Osteoblast (primary cell): ENCODE measurements at regions not wholly inside any gene's neighbourhood (a gene's known extent, or its start where the extent isn't known, plus 50 kb on each side); places are given as distances from the start of the nearest gene placed in this dataset.

Experiments used
- DNase-seq: peaks from one replicate; pipeline ENCODE4 v3.0.0; 2011; ENCODE audit warnings: low spot score, mixed read lengths; ENCODE audit not compliant: insufficient read length; ENCODE audit errors: missing footprints
- H2AFZ ChIP-seq: 2 replicates; pipeline ENCODE4 v1.6.0; 2011; ENCODE audit warnings: mild to moderate bottlenecking, low read length
- H3K27ac ChIP-seq: 2 replicates; pipeline ENCODE4 v1.5.1; 2011; ENCODE audit warnings: mild to moderate bottlenecking, low read depth, low read length, moderate library complexity
- H3K27me3 ChIP-seq: 2 replicates; pipeline ENCODE4 v1.6.0; 2012; ENCODE audit warnings: mild to moderate bottlenecking, control low read depth, inconsistent platforms, low read length, moderate library complexity; ENCODE audit not compliant: insufficient read depth
- H3K36me3 ChIP-seq: 2 replicates; pipeline ENCODE4 v1.5.1; 2011; ENCODE audit warnings: mild to moderate bottlenecking, low read length, control low read depth, moderate library complexity; ENCODE audit not compliant: insufficient read depth
- H3K4me1 ChIP-seq: 2 replicates; pipeline ENCODE4 v1.5.1; 2011; ENCODE audit warnings: mild to moderate bottlenecking, low read length, control low read depth, moderate library complexity; ENCODE audit not compliant: insufficient read depth
- H3K4me2 ChIP-seq: 2 replicates; pipeline ENCODE4 v1.6.0; 2011; ENCODE audit warnings: mild to moderate bottlenecking, low read length; ENCODE audit not compliant: insufficient read depth
- H3K4me3 ChIP-seq: fragments of 200-600 bp; sonication (generic); 3 replicates; pipeline ENCODE4 v1.5.1; 2012; ENCODE audit warnings: mild to moderate bottlenecking, low read length, inconsistent platforms; ENCODE audit not compliant: insufficient read depth
- H3K79me2 ChIP-seq: 2 replicates; pipeline ENCODE4 v1.6.0; 2012; ENCODE audit warnings: mild to moderate bottlenecking, low read length, control low read depth, inconsistent platforms; ENCODE audit not compliant: insufficient read depth
- H3K9me3 ChIP-seq: 2 replicates; pipeline ENCODE4 v1.5.1; 2011; ENCODE audit warnings: low read depth, low read length, control low read depth
- H4K20me1 ChIP-seq: 2 replicates; pipeline ENCODE4 v1.6.0; 2012; ENCODE audit warnings: mild to moderate bottlenecking, low read length, control low read depth; ENCODE audit not compliant: insufficient read depth
- TF ChIP-seq, protein P1 (sequence below): IDR thresholded peaks from 2 replicates; pipeline ENCODE4 v1.5.1; 2011; ENCODE audit warnings: mild to moderate bottlenecking, low read depth, low read length, moderate library complexity; ENCODE audit errors: extremely low read depth

DNA sequence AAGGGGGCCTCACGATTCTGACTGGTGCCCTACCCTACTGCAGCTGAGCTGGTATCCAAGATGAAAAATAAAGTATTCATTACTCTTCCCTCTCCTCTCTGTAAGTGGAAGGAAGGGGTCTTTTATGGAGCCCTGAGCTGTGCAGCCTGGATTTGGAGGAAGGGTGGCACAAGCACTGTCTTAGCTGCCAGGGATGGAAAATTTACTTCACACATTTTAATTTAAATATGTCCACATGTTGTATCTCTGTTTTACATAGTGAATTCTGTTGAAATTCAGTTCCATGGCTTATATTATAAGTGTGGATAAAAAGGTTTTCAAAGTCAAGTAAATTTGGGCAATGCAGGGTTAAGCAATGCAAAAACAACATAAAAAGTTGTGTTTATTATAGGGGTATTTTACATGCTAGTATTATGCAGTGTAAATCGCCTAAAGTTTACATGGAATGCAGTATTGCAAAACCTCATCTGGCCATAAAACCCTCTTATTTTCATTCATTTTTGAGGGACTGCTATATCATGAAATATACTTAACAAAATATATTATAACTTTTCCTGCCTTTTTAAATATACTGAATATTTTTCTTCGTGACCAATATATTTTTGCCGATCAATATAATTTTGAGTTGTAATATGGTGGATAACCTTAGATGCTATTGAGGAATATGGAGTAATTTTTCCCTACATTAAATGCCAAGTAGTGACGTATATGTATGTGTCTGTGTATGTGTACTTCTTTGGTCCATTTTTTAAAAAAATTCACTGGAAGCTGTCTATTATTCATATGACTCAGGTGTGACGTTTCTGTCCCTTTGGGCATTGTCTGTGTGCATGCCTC, 333.9 kb upstream of the CYRIA start:
- H3K9me3 ChIP-seq: no peaks in the 10 kb centered on the region
- no peaks in the 10 kb centered on the region for H3K27me3 ChIP-seq
- H4K20me1 ChIP-seq: no peaks in the 10 kb centered on the region
- H3K79me2 ChIP-seq: no peaks in the 10 kb centered on the region
- no peaks in the 10 kb centered on the region for H3K36me3 ChIP-seq
- H3K4me2 ChIP-seq: no peak overlapping the region
- H2AFZ ChIP-seq: no peak overlapping the region
- no peaks in the 10 kb centered on the region for H3K4me1 ChIP-seq
- DNase-seq: no peak
- no peak overlapping the region for H3K27ac ChIP-seq
- TF ChIP-seq, protein P1, sequence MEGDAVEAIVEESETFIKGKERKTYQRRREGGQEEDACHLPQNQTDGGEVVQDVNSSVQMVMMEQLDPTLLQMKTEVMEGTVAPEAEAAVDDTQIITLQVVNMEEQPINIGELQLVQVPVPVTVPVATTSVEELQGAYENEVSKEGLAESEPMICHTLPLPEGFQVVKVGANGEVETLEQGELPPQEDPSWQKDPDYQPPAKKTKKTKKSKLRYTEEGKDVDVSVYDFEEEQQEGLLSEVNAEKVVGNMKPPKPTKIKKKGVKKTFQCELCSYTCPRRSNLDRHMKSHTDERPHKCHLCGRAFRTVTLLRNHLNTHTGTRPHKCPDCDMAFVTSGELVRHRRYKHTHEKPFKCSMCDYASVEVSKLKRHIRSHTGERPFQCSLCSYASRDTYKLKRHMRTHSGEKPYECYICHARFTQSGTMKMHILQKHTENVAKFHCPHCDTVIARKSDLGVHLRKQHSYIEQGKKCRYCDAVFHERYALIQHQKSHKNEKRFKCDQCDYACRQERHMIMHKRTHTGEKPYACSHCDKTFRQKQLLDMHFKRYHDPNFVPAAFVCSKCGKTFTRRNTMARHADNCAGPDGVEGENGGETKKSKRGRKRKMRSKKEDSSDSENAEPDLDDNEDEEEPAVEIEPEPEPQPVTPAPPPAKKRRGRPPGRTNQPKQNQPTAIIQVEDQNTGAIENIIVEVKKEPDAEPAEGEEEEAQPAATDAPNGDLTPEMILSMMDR: no peak
- H3K4me3 ChIP-seq: no peak overlapping the region

DNA sequence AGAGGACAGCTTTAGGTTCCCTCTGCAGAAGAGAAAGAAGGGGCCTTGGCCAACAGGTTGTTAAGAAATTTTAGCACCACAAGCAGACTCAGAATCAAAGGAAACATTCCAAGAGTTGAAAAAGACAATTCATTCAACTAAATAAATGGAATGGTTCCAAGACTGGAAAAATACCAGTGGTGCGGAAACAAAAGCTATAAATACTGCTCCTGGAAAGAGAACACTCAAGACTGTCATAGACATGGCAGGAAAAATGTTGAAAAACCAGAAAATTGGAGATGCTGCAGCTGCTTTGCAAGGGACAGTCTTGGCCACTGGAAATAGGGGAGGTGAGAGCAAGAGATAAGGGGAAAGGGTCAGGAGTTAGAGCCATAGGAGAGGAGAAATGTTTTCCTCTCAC, 312.7 kb upstream of the CYRIA start:
- Histone ChIP-seq H3K9me3 (no peaks in the 10 kb centered on the region), H3K36me3 (no peaks in the 10 kb centered on the region), H3K27me3 (no peaks in the 10 kb centered on the region), H4K20me1 (no peaks in the 10 kb centered on the region), H3K79me2 (no peaks in the 10 kb centered on the region), H3K4me1 (no peaks in the 10 kb centered on the region), H2AFZ (no peak overlapping the region), H3K4me3 (no peak overlapping the region), H3K4me2 (no peak overlapping the region), H3K27ac (no peak overlapping the region)
- TF ChIP-seq, protein P1: no peak
- DNase-seq: no peak

DNA sequence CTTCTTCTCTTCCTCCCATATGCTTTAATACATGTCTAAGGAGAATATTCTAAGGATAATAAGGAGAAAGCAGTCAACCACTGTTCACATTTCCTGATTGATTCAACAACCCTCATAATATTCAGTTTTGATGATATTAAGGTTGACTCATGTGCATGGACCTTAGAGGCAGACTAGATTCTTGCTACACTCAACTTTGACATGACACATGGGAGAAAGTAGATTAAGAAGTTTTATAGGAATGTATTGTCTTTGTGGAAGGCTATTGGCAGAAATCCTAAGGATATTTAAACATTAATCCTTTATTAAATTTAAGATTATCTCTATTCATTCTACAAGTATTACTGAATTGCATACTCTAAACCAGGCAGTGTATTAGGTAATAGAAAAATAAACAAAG, 309.1 kb upstream of the CYRIA start:
- Histone ChIP-seq H3K79me2 (no peaks in the 10 kb centered on the region), H3K9me3 (no peaks in the 10 kb centered on the region), H3K4me2 (no peak overlapping the region), H3K36me3 (no peaks in the 10 kb centered on the region), H3K4me1 (no peaks in the 10 kb centered on the region), H3K4me3 (no peak overlapping the region), H3K27me3 (no peaks in the 10 kb centered on the region), H2AFZ (no peak overlapping the region), H4K20me1 (no peaks in the 10 kb centered on the region), H3K27ac (no peak overlapping the region)
- DNase-seq: no peak
- TF ChIP-seq, protein P1: no peak

DNA sequence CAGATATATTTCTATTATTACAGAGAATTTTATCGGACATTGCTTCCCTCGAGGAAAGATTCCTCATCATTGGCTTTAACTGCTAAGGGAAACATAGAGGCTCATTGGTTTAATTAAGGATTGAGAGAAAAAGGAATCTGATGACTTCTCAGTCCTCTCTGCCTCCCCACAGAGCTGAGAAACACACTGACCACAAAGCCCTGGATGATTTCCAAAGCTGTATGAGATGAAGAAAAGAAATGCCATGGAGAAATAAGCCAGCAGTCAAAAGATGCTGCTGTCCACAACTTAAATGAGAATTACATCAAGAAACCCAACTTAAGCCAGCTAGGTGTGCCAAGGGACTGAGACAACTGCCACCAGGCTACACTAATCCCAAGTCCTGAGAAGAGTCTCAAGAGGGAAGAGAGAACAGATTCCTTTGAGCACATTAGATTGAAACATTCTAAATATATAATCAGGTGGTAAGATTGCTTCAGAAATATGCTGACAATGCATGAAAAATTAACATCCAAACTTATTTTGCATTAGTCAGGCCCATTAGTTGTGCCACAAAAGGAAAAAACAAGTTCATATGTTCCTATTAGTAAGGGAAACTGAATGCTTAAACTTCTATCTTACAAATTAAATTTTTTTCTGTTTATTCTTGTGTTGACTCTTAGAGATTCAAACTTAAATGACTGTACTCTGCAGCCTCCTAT, 308.1 kb upstream of the CYRIA start:
- Histone ChIP-seq H4K20me1 (no peaks in the 10 kb centered on the region), H3K36me3 (no peaks in the 10 kb centered on the region), H2AFZ (no peak overlapping the region), H3K4me3 (no peak overlapping the region), H3K27me3 (no peaks in the 10 kb centered on the region), H3K79me2 (no peaks in the 10 kb centered on the region), H3K4me2 (no peak overlapping the region), H3K27ac (no peak overlapping the region), H3K9me3 (no peaks in the 10 kb centered on the region), H3K4me1 (no peaks in the 10 kb centered on the region)
- TF ChIP-seq, protein P1: no peak
- DNase-seq: no peak
